Panc1 (cell line): ENCODE measurements at regions not wholly inside any gene's neighbourhood (a gene's known extent, or its start where the extent isn't known, plus 50 kb on each side); places are given as distances from the start of the nearest gene placed in this dataset.

Source experiments
- ATAC-seq: fragments of 200-7000 bp; cut with Tn5 transposase; 2 replicates; pipeline ENCODE4 v1.9.1; 2020; ENCODE audit warnings: mild to moderate bottlenecking, moderate library complexity
- BruUV-seq: library from RNA; stranded (reverse); fragments of 400-500 nt; replicated peaks from 2 replicates; lab custom pipeline; 2021; lab: Mats Ljungman, UMichigan
- CTCF ChIA-PET: fragments of 300-600 bp; sonication (Branson Sonifier 250); formaldehyde crosslinking; loops from one replicate; lab custom pipeline; 2022; ENCODE audit warnings: antibody characterized with exemption; lab: Charles Lee
- POLR2A ChIA-PET: fragments of 300-600 bp; sonication (Branson Sonifier 250); formaldehyde crosslinking; loops from one replicate; lab custom pipeline; 2022; ENCODE audit warnings: antibody characterized with exemption; lab: Charles Lee
- DNase-seq: peaks from one replicate; pipeline ENCODE4 v3.0.0-alpha.2; 2010; ENCODE audit warnings: low read depth, low spot score
- H3K27ac ChIP-seq: 2 replicates; pipeline ENCODE4 v1.5.1; 2011; ENCODE audit warnings: mild to moderate bottlenecking, low read length, inconsistent platforms
- H3K27me3 ChIP-seq: fragments of 200-500 bp; sonication (Bioruptor generic); 2 replicates; pipeline ENCODE4 v1.6.0; 2014; ENCODE audit warnings: low read length, inconsistent platforms; ENCODE audit not compliant: control insufficient read depth, insufficient read depth
- H3K36me3 ChIP-seq: fragments of 200-500 bp; sonication (Bioruptor generic); 2 replicates; pipeline ENCODE4 v1.5.1; 2014; ENCODE audit warnings: inconsistent platforms, mild to moderate bottlenecking, low read length, moderate library complexity; ENCODE audit not compliant: control insufficient read depth, insufficient read depth
- H3K4me1 ChIP-seq: 2 replicates; pipeline ENCODE4 v1.5.1; 2011; ENCODE audit warnings: inconsistent platforms, mild to moderate bottlenecking, low read length, moderate library complexity; ENCODE audit not compliant: control insufficient read depth, insufficient read depth
- H3K4me3 ChIP-seq, 2 experiments: 2 replicates each; pipeline ENCODE4 v1.5.1; 2011 to 2012; ENCODE audit warnings: low read depth in 2 of 2, low read length in 2 of 2, mild to moderate bottlenecking in 2 of 2, inconsistent platforms in 1 of 2, moderate library complexity in 1 of 2
- H3K9me3 ChIP-seq: fragments of 200-500 bp; sonication (Bioruptor generic); 2 replicates; pipeline ENCODE4 v1.5.1; 2014; ENCODE audit warnings: low read depth, mild to moderate bottlenecking, inconsistent platforms, low read length, moderate library complexity; ENCODE audit not compliant: control insufficient read depth, insufficient read depth
- CTCF ChIP-seq: fragments of 450-650 bp; IDR thresholded peaks from 2 replicates; pipeline ENCODE4 v1.5.1; 2017; ENCODE audit warnings: mild to moderate bottlenecking
- POLR2AphosphoS5 ChIP-seq: IDR thresholded peaks from 2 replicates; pipeline ENCODE4 v1.6.1; 2012; ENCODE audit warnings: mild to moderate bottlenecking, low read depth, low read length, moderate library complexity
- REST ChIP-seq, 2 experiments: IDR thresholded peaks; 2 replicates each; pipeline ENCODE4 v1.6.1; 2011 to 2012; ENCODE audit warnings: low read depth in 2 of 2, control low read depth in 1 of 2, low read length in 1 of 2, mild to moderate bottlenecking in 1 of 2, moderate library complexity in 1 of 2; ENCODE audit not compliant: insufficient read depth in 1 of 2
- SIN3A ChIP-seq: IDR thresholded peaks from 2 replicates; pipeline ENCODE4 v1.6.1; 2012; ENCODE audit warnings: low read depth, mild to moderate bottlenecking, low read length, moderate library complexity, borderline replicate concordance; ENCODE audit not compliant: insufficient read depth
- TCF7L2 ChIP-seq: IDR thresholded peaks from 2 replicates; pipeline ENCODE4 v1.6.1; 2011; ENCODE audit warnings: mild to moderate bottlenecking, low read depth, low read length, inconsistent platforms
- in situ Hi-C: cut with HindIII; loops from 2 replicates; pipeline ENCODE4 v1.10.0; 2016; ENCODE audit warnings: low sequenced_read_pairs, low pct_unique_long_range_greater_than_20kb
- intact Hi-C: fragments of 100-400 bp; cut with micrococcal nuclease; formaldehyde crosslinking; loops from one replicate; pipeline ENCODE4 v1.10.0; 2022; ENCODE audit not compliant: unreplicated experiment

GRCh38 chr6:40166963-40167362 is 232.7 kb upstream of the MOCS1 start:
- in situ Hi-C loops: no loop called here
- ATAC-seq: no peak
- no peak for TF ChIP-seq CTCF
- no peaks in the 10 kb centered on the region for H3K4me1 ChIP-seq
- no peak overlapping the region for H3K27ac ChIP-seq
- no peak for DNase-seq
- H3K27me3 ChIP-seq: no peaks in the 10 kb centered on the region
- POLR2A ChIA-PET: no interaction called here
- intact Hi-C loops: no loop called here
- no TSS peak for BruUV-seq
- H3K9me3 ChIP-seq: no peaks in the 10 kb centered on the region
- CTCF ChIA-PET: no interaction called here
- no peak overlapping the region for H3K4me3 ChIP-seq
- no peaks in the 10 kb centered on the region; the same call in 1 of the 2 replicates for H3K36me3 ChIP-seq

GRCh38 chr6:40165036-40165709 is 230.9 kb upstream of the MOCS1 start:
- DNase-seq: no peak

More at GRCh38 chr6:40165036-40165709, 230.9 kb upstream of the MOCS1 start:
- Histone ChIP-seq H3K27ac (no peak overlapping the region), H3K27me3 (no peaks in the 10 kb centered on the region), H3K4me3 (no peak overlapping the region; a peak in 1 of 4 replicates), H3K4me1 (no peaks in the 10 kb centered on the region), H3K36me3 (no peaks in the 10 kb centered on the region), H3K9me3 (no peaks in the 10 kb centered on the region)
- no peak for ATAC-seq
- ChIA-PET CTCF (no interaction called here), POLR2A (no interaction called here)
- intact Hi-C loops (no loop called here), in situ Hi-C loops (no loop called here)
- TF ChIP-seq CTCF (no peak), REST (IDR thresholded peaks at IDR 0.05; ENCODE audit: insufficient read depth in 1 of 2, low read depth in 2 of 2, low read length in 1 of 2) (no peak), SIN3A (no peak), POLR2AphosphoS5 (no peak), TCF7L2 (no peak)
- no TSS peak for BruUV-seq
